Islet precursor cell (in vitro differentiated cells): ENCODE measurements at regions not wholly inside any gene's neighbourhood (a gene's known extent, or its start where the extent isn't known, plus 50 kb on each side); places are given as distances from the start of the nearest gene placed in this dataset.

Experiments
- DNase-seq: peaks from one replicate; pipeline ENCODE4 v3.0.0-alpha.2; 2018

GRCh38 chr13:73599232-73600128, 534.7 kb downstream of the KLF12 start:
- DNase-seq = no peak

DNA sequence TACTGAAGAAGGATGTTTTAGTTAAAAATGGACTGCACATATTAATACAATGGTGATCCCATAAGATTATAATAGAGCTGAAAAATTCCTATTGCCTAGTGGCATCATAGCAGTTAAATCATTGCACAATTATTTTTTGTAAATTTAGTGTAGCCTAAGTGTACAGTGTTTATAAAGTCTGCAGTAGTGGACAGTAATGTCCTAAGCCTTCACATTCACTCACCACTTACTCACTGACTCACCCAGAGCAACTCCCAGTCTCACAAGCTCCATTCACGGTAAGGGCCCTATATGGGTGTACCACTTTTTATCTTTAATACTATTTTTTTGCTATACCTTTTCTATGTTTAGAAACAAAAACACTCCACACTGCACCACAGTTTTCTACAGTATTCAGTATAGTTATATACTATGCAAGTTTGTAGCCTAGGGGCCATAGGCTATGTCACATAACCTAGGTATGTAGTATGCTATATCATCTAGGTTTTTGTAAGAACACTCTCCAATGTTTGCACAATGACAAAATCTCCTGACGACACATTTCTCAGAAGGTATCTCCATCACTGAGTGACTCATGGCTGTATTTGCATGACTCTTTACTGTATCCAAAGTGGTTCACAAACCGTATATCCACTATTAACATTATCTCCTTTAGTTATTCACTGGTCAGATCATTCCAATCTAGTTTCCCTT, 536.0 kb downstream of the KLF12 start:
- DNase-seq = no peak

DNA sequence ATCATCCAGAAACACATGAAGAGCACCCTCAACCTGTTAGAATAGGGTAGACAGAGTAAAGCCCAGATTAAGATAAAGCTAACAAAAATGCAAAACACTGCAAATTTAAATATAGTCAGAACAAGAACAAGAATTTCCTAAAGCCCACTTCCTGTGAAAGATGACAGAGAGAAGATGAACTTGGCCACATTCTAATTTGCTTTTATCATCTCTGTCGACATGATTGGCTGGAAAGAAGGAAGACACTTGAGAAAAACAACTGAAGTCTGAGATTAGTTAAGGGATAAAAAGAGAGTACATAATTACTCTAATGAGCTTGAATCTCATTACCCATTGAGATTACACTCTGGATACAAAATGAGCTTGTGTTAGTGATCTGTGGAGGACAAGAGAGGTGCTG, 537.6 kb downstream of the KLF5 start:
- no peak for DNase-seq

DNA sequence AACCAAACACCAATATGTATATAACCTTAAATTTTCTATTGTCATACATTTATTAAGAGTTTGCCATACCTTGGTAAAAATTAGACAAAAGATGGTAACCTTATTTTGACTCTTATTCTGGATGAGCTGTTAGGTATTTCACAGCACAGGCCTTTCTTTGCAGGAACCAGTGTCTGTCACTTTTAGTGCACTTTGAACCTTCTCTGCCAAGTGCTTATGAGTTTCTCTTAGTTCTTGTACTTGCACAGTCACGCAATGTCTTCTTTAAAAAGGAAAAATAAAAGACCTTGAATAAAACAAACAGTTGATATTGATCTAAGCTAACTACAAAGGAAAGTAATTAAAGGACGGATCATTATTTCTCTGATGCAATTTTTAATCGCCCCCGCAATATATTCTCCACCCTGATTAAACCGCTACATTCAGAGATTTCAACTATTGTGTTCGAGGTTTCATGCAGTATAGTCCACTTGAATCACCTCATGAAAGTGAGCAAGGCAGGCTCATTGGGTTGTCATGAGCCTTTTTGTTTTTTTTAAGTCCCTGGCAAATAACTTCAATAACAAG, 534.5 kb downstream of the KLF5 start:
- DNase-seq = no peak

GRCh38 chr13:73591861-73592260, 533.1 kb downstream of the KLF5 start:
- DNase-seq = no peak

DNA sequence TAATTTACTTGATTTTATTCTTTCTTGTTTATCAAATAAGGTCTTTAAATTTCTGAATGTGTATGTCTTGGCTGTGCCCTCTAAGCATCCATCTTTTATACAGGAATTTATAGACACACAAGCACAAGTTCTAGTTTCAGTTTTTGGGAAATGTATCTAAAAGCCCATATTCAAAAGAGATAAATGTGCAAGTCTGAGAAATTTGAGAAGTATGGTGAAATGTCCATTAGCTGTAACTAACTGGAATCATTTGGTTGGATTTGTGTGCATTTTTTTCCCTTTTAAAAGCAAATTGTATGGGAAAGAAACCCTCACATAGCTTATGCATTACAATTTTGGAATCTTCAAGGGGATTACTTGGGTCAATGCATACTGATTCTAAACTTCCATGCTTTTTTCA, 532.0 kb downstream of the KLF5 start:
- DNase-seq = no peak

DNA sequence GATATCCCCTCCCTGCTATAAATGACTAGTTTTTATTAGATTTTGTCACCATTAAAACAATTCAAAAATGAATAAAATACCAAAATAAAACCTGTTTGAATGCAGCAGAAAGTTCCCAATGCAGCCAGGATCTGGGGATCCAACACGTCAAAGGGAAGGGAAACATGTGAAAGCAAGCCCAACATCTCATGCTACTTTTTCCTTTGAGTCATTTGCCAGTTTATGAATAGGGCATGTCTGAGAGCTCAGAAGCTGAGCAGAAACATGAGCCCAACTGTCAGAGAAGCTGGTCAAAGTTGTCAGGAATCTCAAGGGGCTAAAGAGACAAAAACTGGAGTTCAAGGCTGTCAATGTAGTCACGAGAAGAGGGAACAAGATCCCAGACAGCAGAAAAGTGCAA, 526.4 kb downstream of the KLF5 start:
- no peak for DNase-seq

DNA sequence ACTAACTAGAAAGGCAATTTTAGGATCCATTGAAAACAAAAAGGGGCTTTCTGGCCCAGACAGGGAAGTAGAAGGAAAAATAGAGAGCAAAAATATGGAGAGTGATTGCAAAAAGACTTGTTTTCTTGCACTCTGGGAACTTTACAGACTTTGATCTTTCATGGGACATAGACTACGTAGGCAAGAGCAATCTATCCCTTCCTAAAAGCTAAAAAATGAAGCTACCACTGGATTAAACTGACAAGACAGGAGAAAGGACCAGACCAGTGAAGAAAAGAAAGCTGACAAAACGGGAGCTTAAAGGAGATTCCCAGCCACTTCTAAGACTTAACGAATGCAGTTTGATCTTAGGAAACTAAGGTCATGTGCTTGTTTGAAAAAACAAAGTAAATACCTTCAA, 524.5 kb downstream of the KLF5 start:
- no peak for DNase-seq

- DNase-seq = no peak
Observed at GRCh38 chr13:73580513-73581267, 521.9 kb downstream of the KLF5 start.

- DNase-seq = no peak
Observed at GRCh38 chr13:73579574-73580274, 520.9 kb downstream of the KLF5 start.

DNA sequence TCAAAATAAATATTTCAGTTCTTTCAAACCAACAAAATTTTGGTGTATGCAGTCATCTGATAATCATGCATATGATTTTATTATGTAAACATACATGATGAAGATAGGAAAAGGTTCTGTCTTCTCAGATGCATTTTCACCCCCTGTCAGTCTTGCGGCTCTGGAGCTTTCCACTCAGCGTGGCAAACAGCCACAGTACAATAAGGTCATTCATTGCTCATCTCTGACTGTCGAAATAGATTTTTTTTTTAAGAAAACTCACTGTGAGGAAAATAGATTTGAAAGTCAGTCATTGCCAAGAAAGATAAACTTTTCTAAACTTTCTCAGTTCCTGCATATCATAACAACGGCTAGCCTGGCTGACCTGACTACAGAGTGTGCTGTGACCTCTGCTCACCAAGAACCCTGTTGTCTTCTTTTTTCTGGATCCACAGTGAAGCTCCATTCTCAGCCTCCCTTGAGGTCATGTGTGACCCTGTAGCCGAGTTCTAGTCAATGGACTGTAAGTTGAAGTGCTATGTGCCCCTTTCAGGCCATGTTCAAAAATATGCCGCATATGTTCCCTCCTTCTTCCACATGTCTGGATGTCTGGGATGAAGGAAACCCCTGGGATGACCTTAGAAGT, 519.6 kb downstream of the KLF5 start:
- DNase-seq = no peak

DNA sequence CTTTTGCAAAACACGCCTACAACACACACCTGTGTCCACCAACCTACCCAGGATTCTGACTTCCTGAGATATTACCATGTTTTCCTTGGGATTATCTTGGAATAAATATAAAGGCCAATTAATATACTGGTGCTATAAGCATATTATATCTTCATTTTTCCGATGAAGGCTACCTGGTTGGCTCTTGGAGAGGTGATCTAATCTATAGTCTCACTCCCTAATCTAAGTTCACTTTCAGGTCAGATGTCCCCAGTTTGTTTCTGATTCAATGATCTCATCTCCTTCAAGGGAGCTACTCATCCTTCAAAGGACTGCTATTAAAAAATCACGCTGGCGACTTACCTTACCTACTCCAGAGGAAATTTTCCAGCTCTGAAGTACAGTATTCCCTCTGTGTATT, 517.5 kb downstream of the KLF5 start:
- DNase-seq = no peak

- DNase-seq = no peak
Observed at GRCh38 chr13:73572824-73573223, 514.0 kb downstream of the KLF5 start.

GRCh38 chr13:73571376-73571775, 512.6 kb downstream of the KLF5 start:
- no peak for DNase-seq

- no peak for DNase-seq
Observed at GRCh38 chr13:73556902-73557301, 498.1 kb downstream of the KLF5 start.

- DNase-seq = no peak
Observed at GRCh38 chr13:73556128-73556527, 497.3 kb downstream of the KLF5 start.

- no peak for DNase-seq
Observed at GRCh38 chr13:73551736-73552135, 492.9 kb downstream of the KLF5 start.

DNA sequence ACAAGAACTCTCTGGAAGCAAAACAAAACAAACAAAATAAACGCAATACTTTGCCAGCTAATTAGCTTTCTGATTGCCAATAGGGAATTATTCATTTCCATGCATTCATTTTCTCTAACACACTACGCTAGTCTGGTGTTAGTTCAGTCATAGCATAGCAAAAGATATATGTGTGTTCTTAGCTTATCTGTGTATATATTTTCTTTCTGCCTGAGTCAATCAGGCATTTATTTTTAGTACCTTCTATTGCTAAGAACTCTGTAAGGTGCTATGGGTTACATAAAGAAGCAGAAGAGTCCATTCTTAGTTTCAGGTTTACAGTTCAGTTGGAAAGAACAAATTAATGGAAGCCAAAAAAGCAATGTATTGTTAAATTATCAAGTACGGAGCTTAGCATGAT, 490.9 kb downstream of the KLF5 start:
- no peak for DNase-seq

- DNase-seq = no peak
Observed at GRCh38 chr13:73548449-73548848, 489.6 kb downstream of the KLF5 start.

GRCh38 chr13:73547239-73547638, 488.4 kb downstream of the KLF5 start:
- DNase-seq = no peak

GRCh38 chr13:73544175-73544574, 485.4 kb downstream of the KLF5 start:
- no peak for DNase-seq

GRCh38 chr13:73542446-73542845, 483.6 kb downstream of the KLF5 start:
- DNase-seq = no peak
